SK-N-SH treated with all-trans-retinoic acid at 6 μM for 48 hours (cell line): ENCODE measurements at regions not wholly inside any gene's neighbourhood (a gene's known extent, or its start where the extent isn't known, plus 50 kb on each side); places are given as distances from the start of the nearest gene placed in this dataset.
A peak's percentile ranks its signal among the peaks of the same experiment; 100 is the strongest.
"Not testable (repeated sequence)": the region's sequence is repeated elsewhere in the genome, so short reads cannot be mapped to it uniquely, and the experiment has no call there.

Experiments used
- ATAC-seq: fragments of 200-7000 bp; cut with Tn5 transposase; 3 replicates; pipeline ENCODE4 v1.9.1; 2020; ENCODE audit warnings: mild to moderate bottlenecking, moderate library complexity
- ARNTL ChIP-seq: fragments of 450-650 bp; formaldehyde crosslinking; IDR thresholded peaks from 2 replicates; pipeline ENCODE4 v1.5.0; 2020; ENCODE audit warnings: low read depth, mild to moderate bottlenecking, moderate library complexity, borderline replicate concordance
- BACH2 ChIP-seq: fragments of 250-450 bp; sonication (Bioruptor Pico); IDR thresholded peaks from 2 replicates; pipeline ENCODE4 v1.9.0; 2021; ENCODE audit warnings: mild to moderate bottlenecking, borderline replicate concordance
- CSDC2 ChIP-seq: fragments of 250-450 bp; sonication (Bioruptor Pico); IDR thresholded peaks from 2 replicates; pipeline ENCODE4 v1.5.0; 2020; ENCODE audit warnings: mild to moderate bottlenecking, moderate library complexity
- GLIS3 ChIP-seq: fragments of 250-450 bp; sonication (Bioruptor Pico); IDR thresholded peaks from 2 replicates; pipeline ENCODE4 v1.5.0; 2020; ENCODE audit warnings: mild to moderate bottlenecking, moderate library complexity
- ISL1 ChIP-seq: fragments of 250-450 bp; sonication (Bioruptor Pico); IDR thresholded peaks from 2 replicates; pipeline ENCODE4 v2.1.2; 2022; ENCODE audit warnings: mild to moderate bottlenecking, moderate library complexity
- OSR1 ChIP-seq: fragments of 250-450 bp; sonication (Bioruptor Pico); IDR thresholded peaks from 2 replicates; pipeline ENCODE4 v1.8.0; 2022; ENCODE audit warnings: moderate library complexity, mild to moderate bottlenecking, inconsistent platforms
- PPARA ChIP-seq: fragments of 250-450 bp; sonication (Bioruptor Pico); IDR thresholded peaks from 2 replicates; pipeline ENCODE4 v1.5.0; 2020; ENCODE audit warnings: mild to moderate bottlenecking, borderline replicate concordance
- RARB ChIP-seq: fragments of 250-450 bp; sonication (Bioruptor Pico); IDR thresholded peaks from 2 replicates; pipeline ENCODE4 v1.8.0; 2021; ENCODE audit warnings: mild to moderate bottlenecking, moderate library complexity
- SNAI2 ChIP-seq: fragments of 250-450 bp; sonication (Bioruptor Pico); IDR thresholded peaks from 2 replicates; pipeline ENCODE4 v1.5.0; 2020; ENCODE audit warnings: mild to moderate bottlenecking, moderate library complexity
- TCF4 ChIP-seq: fragments of 250-450 bp; sonication (Bioruptor Pico); IDR thresholded peaks from 2 replicates; pipeline ENCODE4 v1.8.0; 2021; ENCODE audit warnings: mild to moderate bottlenecking, moderate library complexity, borderline replicate concordance
- TOX ChIP-seq: fragments of 250-450 bp; sonication (Bioruptor Pico); IDR thresholded peaks from 2 replicates; pipeline ENCODE4 v1.8.0; 2021; ENCODE audit warnings: mild to moderate bottlenecking, moderate library complexity, borderline replicate concordance
- ZFP3 ChIP-seq: fragments of 250-450 bp; sonication (Bioruptor Pico); IDR thresholded peaks from 2 replicates; pipeline ENCODE4 v1.5.0; 2020; ENCODE audit warnings: mild to moderate bottlenecking, moderate library complexity
- ZFP30 ChIP-seq: fragments of 450-650 bp; formaldehyde crosslinking; IDR thresholded peaks from 2 replicates; pipeline ENCODE4 v1.5.0; 2022; ENCODE audit warnings: mild to moderate bottlenecking, moderate library complexity
- ZNF70 ChIP-seq: fragments of 450-650 bp; formaldehyde crosslinking; IDR thresholded peaks from 2 replicates; pipeline ENCODE4 v1.5.0; 2020; ENCODE audit warnings: mild to moderate bottlenecking, moderate library complexity
- ZNF8 ChIP-seq: fragments of 450-650 bp; formaldehyde crosslinking; IDR thresholded peaks from 2 replicates; pipeline ENCODE4 v1.5.0; 2020; ENCODE audit warnings: mild to moderate bottlenecking, moderate library complexity
- TF ChIP-seq, protein P1 (sequence below): fragments of 250-450 bp; sonication (Bioruptor Pico); IDR thresholded peaks from 2 replicates; pipeline ENCODE4 v1.5.1; 2020; ENCODE audit warnings: low read depth, mild to moderate bottlenecking, moderate library complexity
- TF ChIP-seq, protein P2 (sequence below): fragments of 250-450 bp; sonication (Bioruptor Pico); IDR thresholded peaks from 2 replicates; pipeline ENCODE4 v1.8.0; 2020; ENCODE audit warnings: mild to moderate bottlenecking, moderate library complexity, borderline replicate concordance
- TF ChIP-seq, protein P3 (sequence below): fragments of 250-450 bp; sonication (Bioruptor Pico); IDR thresholded peaks from 2 replicates; pipeline ENCODE4 v1.8.0; 2021; ENCODE audit warnings: low read depth, mild to moderate bottlenecking, moderate library complexity, borderline replicate concordance
- TF ChIP-seq, protein P4 (sequence below): fragments of 250-450 bp; sonication (Bioruptor Pico); IDR thresholded peaks from 2 replicates; pipeline ENCODE4 v1.5.0; 2020; ENCODE audit warnings: mild to moderate bottlenecking, moderate library complexity
- TF ChIP-seq, protein P5 (sequence below): fragments of 250-450 bp; sonication (Bioruptor Pico); IDR thresholded peaks from 2 replicates; pipeline ENCODE4 v1.5.1; 2021; ENCODE audit warnings: mild to moderate bottlenecking, moderate library complexity

DNA sequence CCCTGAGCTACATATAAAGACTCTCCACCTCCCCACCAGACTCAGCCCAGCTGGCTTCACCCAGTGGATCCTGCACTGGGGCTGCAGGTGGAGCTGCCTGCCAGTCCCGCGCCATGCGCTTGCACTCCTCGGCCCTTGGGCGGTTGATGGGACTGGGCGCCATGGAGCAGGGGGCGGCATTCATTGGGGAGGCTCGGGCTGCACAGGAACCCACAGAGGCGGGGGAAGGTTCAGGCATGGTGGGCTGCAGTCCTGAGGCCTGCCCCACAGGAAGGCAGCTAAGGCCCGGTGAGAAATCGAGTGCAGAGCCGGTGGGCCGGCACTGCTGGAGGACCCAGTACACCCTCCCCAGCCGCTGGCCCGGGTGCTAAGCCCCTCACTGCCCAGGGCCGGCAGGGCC lies 157.2 kb upstream of the GNAI1 start:
- TF ChIP-seq PPARA (CRISPR knock-in tag) (no peak), BACH2 (CRISPR knock-in tag) (no peak), ZFP3 (no peak), TCF4 (CRISPR knock-in tag) (no peak), ZFP30 (CRISPR knock-in tag) (no peak), OSR1 (no peak), SNAI2 (CRISPR knock-in tag) (no peak), TOX (CRISPR knock-in tag) (no peak)
- TF ChIP-seq, protein P1, sequence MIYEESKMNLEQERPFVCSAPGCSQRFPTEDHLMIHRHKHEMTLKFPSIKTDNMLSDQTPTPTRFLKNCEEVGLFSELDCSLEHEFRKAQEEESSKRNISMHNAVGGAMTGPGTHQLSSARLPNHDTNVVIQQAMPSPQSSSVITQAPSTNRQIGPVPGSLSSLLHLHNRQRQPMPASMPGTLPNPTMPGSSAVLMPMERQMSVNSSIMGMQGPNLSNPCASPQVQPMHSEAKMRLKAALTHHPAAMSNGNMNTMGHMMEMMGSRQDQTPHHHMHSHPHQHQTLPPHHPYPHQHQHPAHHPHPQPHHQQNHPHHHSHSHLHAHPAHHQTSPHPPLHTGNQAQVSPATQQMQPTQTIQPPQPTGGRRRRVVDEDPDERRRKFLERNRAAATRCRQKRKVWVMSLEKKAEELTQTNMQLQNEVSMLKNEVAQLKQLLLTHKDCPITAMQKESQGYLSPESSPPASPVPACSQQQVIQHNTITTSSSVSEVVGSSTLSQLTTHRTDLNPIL (CRISPR knock-in tag) = no peak
- TF ChIP-seq, protein P2, sequence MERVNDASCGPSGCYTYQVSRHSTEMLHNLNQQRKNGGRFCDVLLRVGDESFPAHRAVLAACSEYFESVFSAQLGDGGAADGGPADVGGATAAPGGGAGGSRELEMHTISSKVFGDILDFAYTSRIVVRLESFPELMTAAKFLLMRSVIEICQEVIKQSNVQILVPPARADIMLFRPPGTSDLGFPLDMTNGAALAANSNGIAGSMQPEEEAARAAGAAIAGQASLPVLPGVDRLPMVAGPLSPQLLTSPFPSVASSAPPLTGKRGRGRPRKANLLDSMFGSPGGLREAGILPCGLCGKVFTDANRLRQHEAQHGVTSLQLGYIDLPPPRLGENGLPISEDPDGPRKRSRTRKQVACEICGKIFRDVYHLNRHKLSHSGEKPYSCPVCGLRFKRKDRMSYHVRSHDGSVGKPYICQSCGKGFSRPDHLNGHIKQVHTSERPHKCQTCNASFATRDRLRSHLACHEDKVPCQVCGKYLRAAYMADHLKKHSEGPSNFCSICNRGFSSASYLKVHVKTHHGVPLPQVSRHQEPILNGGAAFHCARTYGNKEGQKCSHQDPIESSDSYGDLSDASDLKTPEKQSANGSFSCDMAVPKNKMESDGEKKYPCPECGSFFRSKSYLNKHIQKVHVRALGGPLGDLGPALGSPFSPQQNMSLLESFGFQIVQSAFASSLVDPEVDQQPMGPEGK (CRISPR knock-in tag) = no peak
- no peak for ATAC-seq

DNA sequence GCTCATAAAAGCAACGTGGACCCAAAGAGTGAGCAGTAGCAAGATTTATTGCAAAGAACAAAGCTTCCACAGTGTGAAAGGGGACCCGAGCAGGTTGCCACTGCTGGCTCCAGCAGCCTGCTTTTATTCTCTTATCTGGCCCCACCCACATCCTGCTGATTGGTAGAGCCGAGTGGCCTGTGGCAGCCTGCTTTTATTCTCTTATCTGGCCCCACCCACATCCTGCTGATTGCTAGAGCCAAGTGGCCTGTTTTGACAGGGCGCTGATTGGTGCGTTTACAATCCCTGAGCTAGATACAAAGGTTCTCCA lies 158.0 kb upstream of the GNAI1 start:
- not testable (repeated sequence) for ATAC-seq

DNA sequence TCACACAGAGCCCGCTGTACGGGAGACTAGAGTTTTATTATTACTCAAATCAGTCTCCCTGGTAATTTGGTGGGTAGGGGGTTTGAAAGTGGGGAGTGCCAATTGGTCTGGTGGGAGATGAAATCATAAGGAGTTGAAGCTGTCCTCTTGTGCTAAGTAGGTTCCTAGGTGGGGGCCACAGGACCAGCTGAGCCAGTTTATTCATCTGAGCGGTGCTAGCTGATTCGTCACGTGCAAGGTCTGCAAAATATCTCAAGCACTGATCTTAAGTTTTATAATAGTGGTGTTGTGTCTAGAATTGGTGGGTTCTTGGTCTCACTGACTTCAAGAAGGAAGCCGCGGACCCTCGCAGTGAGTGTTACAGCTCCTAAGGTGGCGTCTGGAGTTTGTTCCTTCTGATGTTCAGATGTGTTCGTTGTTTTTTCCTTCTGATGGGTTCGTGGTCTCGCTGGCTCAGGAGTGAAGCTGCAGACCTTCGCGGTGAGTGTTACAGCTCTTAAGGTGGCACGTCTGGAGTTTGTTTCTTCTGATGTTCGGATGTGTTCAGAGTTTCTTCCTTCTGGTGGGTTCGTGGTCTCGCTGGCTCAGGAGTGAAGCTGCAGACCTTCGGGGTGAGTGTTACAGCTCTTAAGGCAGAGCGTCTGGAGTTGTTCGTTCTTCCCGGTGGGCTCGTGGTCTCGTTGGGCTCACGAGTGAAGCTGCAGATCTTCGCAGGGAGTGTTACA lies 158.5 kb upstream of the GNAI1 start:
- ATAC-seq = not testable (repeated sequence)

DNA sequence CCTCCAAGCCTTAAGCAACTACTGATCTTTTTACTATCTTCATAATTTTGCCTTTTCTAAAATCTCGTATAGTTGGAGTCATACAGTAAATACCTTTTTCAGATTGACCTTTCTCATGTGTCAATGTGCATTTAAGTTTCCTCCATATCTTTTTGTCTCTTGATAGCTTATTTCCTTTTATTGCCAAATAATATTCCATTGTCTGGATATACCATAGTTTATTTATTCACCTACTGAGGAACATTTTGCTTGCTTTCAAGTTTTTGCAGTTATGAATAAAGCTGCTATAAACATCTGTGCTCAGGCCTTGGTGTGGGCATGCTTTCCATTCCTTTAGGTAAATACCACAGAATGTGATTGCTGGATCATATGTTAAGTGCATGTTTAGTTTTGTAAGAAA lies 161.2 kb upstream of the GNAI1 start:
- TF ChIP-seq, protein P3, sequence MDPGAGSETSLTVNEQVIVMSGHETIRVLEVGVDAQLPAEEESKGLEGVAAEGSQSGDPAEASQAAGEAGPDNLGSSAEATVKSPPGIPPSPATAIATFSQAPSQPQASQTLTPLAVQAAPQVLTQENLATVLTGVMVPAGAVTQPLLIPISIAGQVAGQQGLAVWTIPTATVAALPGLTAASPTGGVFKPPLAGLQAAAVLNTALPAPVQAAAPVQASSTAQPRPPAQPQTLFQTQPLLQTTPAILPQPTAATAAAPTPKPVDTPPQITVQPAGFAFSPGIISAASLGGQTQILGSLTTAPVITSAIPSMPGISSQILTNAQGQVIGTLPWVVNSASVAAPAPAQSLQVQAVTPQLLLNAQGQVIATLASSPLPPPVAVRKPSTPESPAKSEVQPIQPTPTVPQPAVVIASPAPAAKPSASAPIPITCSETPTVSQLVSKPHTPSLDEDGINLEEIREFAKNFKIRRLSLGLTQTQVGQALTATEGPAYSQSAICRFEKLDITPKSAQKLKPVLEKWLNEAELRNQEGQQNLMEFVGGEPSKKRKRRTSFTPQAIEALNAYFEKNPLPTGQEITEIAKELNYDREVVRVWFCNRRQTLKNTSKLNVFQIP (CRISPR knock-in tag) = no peak
- TF ChIP-seq ZNF8 (CRISPR knock-in tag) = peak; percentile 91
- no peak for ATAC-seq

DNA sequence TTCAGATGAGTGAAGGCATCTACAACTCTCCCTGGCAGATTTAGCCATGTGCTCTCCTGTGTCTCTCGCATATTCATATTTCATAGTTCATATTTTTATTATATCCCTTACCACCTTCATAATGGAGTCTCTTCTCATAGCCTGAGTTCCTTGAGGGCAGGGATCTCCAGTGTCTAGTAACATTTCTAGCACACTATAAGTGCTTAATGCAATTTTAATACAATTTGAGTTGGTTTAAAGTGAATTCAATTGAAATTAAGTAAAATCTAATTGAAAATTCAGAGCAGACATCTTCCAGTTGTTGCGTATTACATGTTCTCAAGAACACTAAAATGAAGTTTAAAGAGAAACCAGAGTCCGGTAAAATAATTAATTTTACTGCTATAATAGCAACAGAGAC lies 163.6 kb upstream of the GNAI1 start:
- TF ChIP-seq ARNTL (CRISPR knock-in tag) = no peak
- no peak for TF ChIP-seq RARB
- TF ChIP-seq ZFP3 = no peak
- TF ChIP-seq, protein P1 (CRISPR knock-in tag) = no peak
- TF ChIP-seq ZNF70 (CRISPR knock-in tag) = peak; percentile 58
- TF ChIP-seq ISL1 (CRISPR knock-in tag) = peak; percentile 70
- 0 out of 2 replicates have a peak, but pooled peaks have one; percentile 7 for TF ChIP-seq ZFP30 (CRISPR knock-in tag)
- TF ChIP-seq, protein P4, sequence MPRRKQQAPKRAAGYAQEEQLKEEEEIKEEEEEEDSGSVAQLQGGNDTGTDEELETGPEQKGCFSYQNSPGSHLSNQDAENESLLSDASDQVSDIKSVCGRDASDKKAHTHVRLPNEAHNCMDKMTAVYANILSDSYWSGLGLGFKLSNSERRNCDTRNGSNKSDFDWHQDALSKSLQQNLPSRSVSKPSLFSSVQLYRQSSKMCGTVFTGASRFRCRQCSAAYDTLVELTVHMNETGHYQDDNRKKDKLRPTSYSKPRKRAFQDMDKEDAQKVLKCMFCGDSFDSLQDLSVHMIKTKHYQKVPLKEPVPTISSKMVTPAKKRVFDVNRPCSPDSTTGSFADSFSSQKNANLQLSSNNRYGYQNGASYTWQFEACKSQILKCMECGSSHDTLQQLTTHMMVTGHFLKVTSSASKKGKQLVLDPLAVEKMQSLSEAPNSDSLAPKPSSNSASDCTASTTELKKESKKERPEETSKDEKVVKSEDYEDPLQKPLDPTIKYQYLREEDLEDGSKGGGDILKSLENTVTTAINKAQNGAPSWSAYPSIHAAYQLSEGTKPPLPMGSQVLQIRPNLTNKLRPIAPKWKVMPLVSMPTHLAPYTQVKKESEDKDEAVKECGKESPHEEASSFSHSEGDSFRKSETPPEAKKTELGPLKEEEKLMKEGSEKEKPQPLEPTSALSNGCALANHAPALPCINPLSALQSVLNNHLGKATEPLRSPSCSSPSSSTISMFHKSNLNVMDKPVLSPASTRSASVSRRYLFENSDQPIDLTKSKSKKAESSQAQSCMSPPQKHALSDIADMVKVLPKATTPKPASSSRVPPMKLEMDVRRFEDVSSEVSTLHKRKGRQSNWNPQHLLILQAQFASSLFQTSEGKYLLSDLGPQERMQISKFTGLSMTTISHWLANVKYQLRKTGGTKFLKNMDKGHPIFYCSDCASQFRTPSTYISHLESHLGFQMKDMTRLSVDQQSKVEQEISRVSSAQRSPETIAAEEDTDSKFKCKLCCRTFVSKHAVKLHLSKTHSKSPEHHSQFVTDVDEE (CRISPR knock-in tag) = no peak; the same call in 1 of the 2 replicates
- TF ChIP-seq CSDC2 (CRISPR knock-in tag) = no peak
- TF ChIP-seq ZNF8 (CRISPR knock-in tag) = peak; percentile 25; the same call in 1 of the 2 replicates
- TF ChIP-seq GLIS3 (CRISPR knock-in tag) = no peak
- peak; percentile 68 for TF ChIP-seq TCF4 (CRISPR knock-in tag)
- TF ChIP-seq, protein P5, sequence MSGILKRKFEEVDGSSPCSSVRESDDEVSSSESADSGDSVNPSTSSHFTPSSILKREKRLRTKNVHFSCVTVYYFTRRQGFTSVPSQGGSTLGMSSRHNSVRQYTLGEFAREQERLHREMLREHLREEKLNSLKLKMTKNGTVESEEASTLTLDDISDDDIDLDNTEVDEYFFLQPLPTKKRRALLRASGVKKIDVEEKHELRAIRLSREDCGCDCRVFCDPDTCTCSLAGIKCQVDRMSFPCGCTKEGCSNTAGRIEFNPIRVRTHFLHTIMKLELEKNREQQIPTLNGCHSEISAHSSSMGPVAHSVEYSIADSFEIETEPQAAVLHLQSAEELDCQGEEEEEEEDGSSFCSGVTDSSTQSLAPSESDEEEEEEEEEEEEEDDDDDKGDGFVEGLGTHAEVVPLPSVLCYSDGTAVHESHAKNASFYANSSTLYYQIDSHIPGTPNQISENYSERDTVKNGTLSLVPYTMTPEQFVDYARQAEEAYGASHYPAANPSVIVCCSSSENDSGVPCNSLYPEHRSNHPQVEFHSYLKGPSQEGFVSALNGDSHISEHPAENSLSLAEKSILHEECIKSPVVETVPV (CRISPR knock-in tag) = no peak
- TF ChIP-seq BACH2 (CRISPR knock-in tag) = no peak
- ATAC-seq = peak; percentile 76; the same call in 2 of the 3 replicates
